ENCODE measurements at regions not wholly inside any gene's neighbourhood (a gene's known extent, or its start where the extent isn't known, plus 50 kb on each side); places are given as distances from the start of the nearest gene placed in this dataset.

- TF ChIP-seq CTCF (IDR thresholded peaks at IDR 0.05): no peak
- no peak for TF ChIP-seq ZFX (IDR thresholded peaks at IDR 0.05; ENCODE audit: borderline replicate concordance)
Measured at GRCh38 chr1:84745857-84746256, 55.6 kb upstream of the SSX2IP start.

Measured in 22Rv1 (cell line).